Left colon (tissue), 2 donors: ENCODE measurements at regions not wholly inside any gene's neighbourhood (a gene's known extent, or its start where the extent isn't known, plus 50 kb on each side); places are given as distances from the start of the nearest gene placed in this dataset.

Experiments used
- ATAC-seq: fragments of 200-7000 bp; cut with Tn5 transposase; one replicate; pipeline ENCODE4 v1.9.1; 2020; ENCODE audit warnings: mild to moderate bottlenecking, moderate library complexity
- DNase-seq, 2 donors: peaks; one replicate each; pipeline ENCODE4 v3.0.0-alpha.2; 2020
- intact Hi-C, 2 donors: fragments of 100-400 bp; cut with DNase I in 1 of 2; cut with micrococcal nuclease in 1 of 2; formaldehyde crosslinking; loops; one replicate each; pipeline versions ENCODE4 v1.11.2 to v1.14.0; 2022; cut with DNase I, micrococcal nuclease
- donor health status: DM: no; HTN: no; CAD: no.
- donor health status: DM: yes; HTN: yes; CAD: no.

DNA sequence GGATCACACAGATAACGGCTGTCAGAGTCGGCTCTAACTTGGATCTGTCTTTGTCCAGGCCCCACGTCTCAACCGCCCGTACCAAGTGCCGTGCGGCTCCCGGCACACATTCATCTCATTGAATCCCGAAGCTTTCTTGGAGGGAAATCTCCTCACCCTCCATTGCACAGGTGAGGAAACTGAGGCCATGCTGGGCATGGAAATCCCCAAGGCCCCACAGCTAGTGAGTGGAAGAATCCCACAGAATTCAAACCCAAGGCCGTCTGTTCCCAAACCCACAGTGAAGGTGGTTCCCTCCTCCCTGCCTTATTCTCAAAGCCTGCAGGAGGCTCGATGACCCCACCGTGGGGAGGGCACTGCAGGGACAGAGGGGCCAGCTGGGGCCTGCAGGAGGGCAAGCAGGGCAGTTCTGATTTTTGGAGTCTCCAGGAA is 437.9 kb downstream of the MATN1 start:
- intact Hi-C loops: no loop called here
- no peak for ATAC-seq
- no peak for DNase-seq

DNA sequence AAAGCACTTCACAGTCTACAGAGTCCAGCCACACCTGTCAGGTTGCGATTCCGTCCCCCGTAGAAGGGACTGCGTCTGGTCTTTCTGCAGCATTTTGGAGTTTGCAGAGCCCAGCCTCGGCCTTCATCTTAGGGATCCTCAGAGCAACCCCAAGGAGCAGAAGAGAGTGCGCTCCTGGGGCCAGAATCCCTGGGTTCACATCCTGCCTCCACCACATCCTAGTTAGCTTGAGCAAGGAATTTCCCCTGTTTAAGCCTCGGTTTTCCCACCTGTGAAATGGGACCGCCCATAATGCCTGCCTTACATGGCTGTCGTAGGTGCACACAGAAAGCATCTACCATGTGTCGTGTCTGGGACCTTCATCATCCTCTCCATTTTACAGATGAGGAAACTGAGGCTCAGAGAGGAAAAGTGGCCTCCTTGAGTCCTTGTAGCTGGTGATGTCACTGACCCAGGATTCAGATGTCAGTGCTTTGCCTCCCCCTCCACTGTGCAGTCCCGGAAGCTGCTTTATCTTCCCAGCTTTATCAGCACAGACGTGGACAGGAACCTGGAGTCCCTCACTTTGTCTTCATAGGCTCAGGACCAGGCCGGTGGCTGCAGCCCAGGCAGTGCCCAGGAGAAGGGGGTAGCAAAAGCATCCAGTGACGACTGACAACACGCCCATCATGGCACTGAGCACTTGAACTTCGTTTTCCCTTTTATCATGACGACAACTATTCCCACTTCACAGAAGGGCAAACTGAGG is 438.5 kb downstream of the MATN1 start:
- no peak for ATAC-seq
- intact Hi-C loops: no loop called here
- DNase-seq: no peak

DNA sequence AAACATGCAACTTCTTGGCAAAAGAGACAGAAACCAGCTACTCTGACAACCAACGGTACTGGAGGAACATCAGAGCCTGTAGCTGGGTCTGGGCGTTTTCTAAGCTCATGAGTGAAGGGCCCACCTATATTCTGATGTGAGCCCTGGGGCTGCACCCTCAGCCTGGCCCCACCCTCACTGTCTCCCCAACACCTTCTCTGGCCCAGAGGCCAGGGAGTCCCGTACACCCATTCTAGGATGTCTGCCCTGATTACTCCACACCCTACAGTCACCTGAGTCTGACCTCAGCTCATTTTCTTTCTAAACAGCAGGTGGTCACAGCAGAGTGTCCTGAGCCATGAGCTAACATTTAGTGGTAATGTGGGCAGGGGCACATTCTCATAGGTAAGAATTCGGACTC is 439.2 kb downstream of the MATN1 start:
- DNase-seq (no peak), ATAC-seq (no peak)
- intact Hi-C loops: no loop called here

DNA sequence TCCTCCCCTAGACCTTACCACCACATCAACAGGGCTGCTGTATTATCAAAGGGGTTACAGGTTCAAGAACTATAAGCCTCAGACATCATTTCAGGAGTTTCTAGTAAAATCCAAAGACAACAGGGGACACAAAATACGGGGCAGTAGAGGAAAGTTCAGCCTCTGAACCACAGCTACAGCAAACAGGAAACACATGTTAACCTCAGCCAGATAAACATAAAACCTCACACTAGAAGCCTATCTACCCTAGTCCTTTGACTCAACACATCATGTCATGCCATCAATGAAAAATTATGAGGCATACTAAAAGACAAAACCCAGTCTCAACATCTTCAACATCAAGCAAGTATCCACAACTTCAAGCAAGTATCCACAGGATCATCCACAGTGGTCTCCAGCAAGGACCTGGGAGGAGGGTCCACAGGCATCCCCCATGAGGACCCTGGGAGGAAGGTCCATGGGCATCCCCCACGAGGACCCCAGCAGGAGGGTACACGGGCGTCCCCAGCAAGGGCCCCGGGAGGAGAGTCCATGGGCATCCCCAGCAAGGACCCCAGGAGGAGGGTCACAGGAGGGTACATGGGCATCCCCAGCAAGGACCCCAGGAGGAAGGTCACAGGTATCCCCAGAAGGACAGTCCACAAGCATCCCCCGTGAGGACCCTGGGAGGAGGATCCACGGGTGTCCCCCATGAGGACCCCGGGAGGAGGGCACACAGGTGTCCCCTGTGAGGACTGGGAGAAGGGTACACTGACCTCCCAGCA is 440.0 kb downstream of the MATN1 start:
- ATAC-seq (no peak), DNase-seq (no peak)
- intact Hi-C loops: no loop called here

DNA sequence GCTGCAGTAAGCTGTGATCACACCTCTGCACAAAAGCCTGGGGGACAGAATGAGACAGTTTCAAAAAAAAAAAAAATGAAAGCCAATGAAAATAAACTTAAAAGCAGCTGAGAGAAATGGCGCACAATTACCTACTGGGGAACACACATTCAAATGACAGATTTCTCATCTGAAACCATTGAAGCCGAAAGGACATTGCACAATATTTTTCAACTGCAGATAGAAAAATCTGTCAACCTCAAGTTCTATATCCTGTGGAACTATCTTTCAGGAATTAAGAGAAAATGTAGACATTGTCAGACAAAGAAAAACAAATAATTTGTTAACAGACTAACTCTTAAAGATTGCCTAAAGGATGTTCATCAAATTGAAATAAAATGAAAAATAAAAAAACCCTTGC is 442.8 kb downstream of the MATN1 start:
- DNase-seq (no peak), ATAC-seq (no peak)
- intact Hi-C loops: no loop called here

DNA sequence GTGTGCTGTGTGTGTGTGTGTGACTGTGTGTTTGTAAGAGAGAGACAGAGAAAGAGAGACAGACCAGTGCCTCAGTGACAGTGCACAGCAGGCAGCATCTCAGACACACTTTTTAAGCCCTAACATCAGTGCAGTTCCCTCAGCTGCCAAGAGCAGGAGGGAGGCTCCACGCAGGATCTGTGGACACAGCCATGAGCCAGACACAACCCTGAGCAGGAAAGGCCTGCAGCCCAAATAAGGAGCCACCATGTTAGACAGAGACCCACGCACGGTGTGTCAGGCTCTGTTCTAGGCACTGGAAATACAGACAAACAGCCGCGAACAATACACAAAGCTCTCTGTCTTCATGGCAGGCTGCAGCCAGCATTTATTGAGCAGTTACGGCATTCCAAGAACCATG is 445.5 kb downstream of the MATN1 start:
- intact Hi-C loops: no loop called here
- no peak for ATAC-seq
- DNase-seq: no peak

DNA sequence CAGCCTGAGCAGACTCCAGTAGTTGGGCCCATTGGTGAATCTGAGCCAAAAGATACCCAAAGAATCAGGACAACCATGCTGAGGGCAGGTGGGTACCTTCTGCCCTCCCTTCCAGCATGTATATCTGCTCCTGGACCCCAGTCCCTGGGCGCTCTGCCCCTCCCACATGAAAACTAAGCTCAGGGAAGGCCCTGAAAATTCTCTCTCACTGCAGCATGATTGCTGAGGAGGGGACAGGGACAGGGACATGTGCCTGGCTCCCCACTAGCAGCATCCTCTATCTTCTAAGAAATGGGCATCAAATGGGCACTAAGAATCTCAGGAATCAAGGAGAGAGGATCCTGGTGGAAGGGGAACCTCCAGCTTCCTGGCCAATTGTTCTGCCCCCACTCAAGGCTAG is 446.0 kb downstream of the MATN1 start:
- no peak for ATAC-seq
- intact Hi-C loops: no loop called here
- DNase-seq: no peak

DNA sequence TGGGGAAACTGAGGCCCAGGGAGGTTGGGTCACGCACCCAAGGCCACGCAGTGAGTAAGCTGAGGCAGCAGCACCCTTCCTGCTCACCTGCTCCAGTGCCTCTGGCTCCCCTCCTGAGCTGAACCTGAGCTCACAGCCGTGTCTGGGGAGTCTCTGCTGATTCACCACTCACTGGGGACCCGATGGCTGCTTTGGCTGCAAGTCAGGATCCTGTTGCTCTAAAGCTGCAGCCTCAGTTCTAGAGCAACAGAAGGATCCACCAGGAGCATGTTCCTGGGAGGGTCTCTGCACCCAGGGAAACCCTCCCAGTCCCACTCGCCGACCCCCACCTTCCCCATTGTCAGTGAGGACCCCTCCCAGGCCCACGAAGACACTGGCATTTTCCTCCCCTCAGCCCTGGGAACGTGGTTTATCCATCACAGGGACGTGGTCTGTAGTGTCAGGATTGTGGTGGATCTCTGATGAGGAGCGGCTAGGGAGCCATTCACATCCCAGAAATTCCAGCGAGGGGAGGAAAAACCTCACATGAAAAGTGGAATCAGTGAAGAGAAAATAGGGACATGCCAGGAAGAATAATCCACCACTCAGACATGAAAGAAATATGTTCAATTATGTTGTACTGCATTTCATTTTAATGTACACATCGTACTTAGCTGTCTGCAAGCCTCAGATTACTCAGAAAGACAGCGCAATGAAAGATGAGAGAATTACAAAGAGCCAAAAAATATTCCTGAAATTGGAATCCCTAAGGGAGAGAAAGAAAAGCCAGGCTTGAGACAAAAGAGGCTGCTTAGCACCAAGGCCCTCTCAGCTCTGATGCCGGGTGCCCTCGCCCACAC is 447.2 kb downstream of the MATN1 start:
- ATAC-seq: no peak
- intact Hi-C loops: no loop called here
- no peak for DNase-seq

DNA sequence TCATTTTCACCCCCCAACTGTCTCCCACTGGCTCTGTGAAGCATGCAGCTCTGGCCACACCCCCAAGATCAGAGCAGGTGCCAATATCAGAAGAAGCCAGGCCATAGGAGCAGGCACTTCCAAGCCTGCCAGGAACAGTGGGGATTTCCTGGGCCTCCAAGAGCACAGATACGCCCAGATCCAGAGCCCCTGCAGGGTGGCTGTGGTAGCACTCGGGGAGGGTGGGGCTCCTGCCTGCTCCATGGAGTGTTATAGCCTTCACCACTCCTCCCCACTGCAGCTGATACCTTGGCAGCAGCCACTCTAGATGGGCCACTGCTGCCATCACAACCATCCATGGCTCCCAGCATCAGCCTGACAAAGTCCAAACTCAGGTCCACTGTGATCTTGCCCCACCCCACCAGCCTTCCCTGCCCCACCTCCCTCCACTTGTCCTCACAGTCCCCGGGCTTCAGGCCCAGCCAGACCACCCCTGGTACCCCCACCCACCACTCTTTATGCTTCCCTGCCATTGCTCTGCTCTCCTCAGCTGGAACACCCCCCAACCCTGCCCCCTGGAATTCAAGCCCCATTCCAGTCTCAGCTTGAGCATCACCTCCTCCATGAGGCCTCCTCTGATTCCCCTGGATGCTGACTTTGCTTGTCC is 448.3 kb downstream of the MATN1 start:
- intact Hi-C loops: no loop called here
- no peak for ATAC-seq
- DNase-seq: no peak

DNA sequence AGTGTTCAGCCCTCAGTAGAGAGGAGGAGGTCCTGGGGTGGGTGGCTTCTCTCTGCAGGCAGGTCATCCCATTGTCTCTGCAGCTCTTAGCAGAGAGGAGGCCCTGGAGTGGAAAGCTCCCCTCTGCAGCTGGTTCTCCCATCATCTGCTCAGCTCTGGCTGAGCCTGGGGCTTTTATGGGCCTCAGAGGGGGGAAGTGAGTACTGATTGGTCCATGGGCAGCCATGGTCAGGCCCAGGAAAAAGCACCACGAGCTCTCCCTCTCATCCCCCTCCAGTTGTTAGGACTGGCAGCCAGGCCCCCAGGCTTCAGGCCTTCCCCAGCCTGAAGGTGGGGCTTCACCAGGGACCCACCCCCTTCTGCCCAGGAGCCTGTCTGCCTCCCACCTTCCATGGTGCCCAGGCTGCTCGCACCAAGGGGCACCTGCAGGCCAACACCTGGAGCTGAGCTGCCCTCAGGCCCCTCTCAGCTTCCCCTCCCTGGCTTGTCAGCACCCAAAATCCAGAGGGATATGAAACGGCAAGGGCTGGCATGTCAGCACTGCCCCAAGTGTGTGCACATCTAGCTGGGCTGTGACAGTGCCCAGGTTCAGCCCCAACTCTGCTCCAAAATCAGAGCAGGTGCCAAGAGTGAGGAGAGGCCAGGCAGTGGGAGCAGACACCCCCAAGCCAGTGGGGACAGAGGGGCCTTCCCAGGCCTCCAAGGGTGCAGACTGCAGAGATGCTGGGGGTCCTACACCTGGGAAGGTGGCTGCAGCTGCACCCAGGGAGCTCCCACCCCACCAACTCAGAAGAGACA is 449.0 kb downstream of the MATN1 start:
- intact Hi-C loops: no loop called here
- DNase-seq (no peak), ATAC-seq (no peak)

DNA sequence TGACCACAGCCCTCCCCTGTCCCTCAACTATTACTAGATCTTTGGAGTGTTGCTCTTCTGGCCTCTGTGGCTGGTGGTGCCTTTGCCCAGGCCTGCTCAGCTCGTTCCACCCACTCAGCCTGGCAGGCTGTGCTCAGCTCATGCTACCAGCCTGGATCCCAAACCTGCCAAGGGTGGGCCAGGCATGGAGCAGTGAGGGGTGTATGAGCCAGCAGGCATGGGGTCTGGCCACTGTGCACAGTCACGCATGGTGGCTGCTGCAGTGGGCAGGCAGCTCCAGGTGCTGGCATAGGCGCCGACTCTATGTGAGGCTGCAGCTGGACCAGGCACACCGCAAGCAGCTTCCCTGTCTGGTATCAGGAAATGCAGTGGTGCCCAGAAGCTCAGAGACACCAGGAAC is 449.9 kb downstream of the MATN1 start:
- ATAC-seq (no peak), DNase-seq (no peak)
- intact Hi-C loops: no loop called here

DNA sequence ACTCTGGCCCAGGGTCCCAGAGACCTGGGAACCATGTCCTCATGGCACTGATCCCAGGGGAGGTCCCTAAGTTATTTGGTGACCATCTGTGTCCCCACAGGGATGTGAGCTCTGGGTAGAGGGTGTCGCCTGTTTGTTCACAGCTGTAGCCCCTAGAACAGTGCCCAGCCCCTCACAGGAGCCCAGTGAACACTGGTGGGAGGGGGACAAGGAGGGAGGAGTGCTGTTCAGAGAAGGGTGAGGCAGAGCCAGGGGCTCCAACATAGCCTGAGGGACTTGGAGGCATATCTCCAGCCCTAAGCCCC is 450.4 kb downstream of the MATN1 start:
- ATAC-seq: no peak
- DNase-seq: no peak
- intact Hi-C loops: no loop called here

DNA sequence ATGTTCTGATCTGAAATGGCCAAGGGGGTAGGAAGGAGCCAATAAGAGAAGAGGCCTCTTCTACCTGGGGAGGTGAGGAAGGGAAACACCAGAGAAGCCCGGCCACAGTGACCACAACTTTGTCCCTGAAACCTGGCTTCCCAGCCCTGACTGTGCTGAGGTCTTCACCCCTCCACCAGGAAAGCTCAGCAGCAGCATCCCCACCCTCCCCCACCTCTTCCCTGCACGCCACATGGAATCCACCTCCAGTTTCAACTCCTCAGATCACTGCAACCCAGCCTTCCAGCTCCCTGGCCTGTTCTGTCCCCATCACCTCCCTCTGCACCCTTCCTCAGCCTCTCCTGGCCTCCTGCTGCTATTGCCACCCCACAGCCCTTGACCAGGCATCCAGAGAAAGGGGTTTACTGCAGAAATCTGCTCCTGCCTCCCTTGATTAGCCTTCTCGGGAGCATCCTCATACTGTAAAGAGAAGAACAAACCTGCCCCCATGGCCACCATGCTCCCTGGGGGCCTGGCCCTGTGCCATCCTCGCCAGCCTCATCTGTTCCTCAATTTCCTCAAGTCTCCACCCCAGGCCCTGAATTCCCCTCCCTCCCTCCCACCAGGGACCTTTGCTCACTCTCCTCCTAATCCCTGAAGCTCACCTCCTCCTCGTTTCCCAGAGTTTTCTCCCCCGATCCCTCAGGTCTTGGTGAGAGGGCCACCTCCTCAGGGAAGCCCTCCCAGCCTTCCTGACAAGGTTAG is 450.9 kb downstream of the MATN1 start:
- intact Hi-C loops: no loop called here
- DNase-seq: no peak
- ATAC-seq: no peak

DNA sequence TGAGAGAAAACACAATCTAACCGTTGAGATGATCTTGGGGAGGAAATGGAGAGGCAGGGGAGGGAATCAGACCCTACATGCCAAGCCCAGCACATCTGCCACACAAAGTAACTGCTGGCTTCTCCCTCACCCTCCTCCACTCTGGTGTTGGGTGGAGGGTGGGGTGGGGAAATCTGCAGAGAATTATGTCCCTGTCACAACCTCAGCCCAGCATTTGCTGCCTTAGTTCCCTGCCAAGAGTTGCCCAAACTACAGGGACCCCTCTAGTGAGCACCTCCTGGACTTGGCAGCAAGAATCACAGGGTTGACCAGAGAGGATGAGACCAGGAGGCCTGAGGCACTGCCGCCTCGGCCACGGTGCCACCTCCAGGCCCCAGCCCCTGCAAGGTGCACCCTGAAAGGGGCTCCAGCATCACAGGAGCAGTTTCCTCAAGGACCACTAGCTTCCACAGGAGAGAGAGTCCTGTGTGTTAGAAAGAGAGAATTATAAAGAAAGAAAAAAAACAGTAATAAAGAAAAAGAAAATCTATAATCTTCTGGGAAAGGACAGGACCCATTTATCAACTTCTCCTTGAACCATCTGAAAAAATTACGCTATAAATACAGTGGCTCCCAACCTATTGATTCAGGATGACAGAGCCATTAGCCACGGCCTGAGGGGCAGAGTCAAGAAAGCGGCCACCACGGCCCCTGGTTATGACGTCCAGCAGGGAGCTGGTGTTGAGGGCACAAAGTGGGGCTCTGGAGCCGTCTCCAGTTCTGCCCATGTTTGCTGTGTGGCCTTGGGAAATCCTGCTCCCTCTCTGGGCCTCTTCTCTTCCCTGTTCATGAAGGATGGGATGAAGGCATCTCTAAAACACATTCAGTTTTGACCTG is 451.7 kb downstream of the MATN1 start:
- ATAC-seq (no peak), DNase-seq (no peak)
- intact Hi-C loops: no loop called here

DNA sequence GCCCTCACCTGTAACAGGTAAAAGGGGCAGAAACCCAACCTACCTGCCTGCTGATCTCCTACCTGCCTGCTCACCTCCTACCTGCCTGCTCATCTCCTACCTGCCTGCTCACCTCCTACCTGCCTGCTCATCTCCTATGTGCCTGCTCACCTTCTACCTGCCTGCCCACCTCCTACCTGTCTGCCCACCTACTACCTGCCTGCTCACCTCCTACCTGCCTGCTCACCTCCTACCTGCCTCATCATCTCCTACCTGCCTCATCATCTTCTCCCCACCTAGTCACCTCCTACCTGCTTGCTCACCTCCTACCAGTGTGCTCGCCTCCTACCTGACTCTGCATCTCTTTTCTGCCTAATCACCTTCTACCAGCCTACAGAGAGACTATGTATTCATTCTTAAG is 452.9 kb downstream of the MATN1 start:
- no peak for DNase-seq
- intact Hi-C loops: no loop called here
- no peak for ATAC-seq

DNA sequence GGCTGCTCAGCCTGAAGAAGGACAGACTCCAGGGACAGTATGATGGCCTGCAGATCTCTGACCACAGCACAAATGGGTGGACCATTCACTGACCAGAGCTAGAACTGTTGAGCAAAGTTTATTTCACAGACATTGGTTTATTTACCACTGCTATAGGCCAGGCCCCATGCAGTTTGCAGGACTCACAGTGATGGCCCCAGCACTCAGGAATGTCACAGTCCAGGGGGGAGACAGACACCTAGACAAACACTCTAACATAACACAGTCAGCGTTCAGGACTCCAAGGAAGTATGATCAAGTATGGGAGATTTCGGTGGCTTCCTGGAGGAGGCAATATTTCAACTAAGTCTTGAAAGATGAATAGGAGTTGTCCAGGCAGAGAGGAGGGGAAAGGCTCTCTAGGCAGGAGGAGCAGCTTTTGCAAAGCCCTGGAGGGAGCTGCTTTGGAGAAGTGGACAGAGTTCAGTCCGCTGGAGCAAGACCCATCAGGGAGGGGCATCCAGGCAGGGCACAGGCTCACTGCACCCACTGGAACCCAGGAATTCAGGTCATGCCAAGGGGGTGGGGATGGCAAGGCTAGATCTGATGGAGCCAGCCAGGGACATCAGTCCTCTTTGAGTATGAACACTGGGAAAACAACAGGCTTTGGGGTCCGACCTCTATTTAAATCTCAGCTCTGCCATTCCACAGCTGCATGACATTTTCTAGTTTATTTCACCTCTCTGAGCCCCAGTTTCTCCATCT is 454.3 kb downstream of the MATN1 start:
- intact Hi-C loops: no loop called here
- ATAC-seq: no peak
- no peak for DNase-seq

DNA sequence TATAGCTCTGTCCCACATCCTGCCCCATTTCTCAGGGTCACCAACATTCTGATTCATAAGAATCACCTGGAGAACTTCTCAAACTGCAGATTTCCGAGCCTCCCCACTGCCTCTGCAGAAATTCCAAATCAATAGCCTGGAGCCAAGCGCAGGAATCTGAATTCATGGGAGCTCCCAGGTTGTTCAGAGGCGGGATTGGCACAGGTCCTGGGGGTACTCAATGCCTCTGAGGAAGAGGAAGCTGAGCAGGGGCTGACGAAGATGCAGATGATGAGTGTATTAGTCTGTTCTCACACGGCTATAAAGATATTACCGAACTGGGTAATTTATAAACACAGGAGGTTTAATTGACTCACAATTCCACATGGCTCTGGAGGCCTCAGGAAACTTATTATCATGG is 455.5 kb downstream of the MATN1 start:
- intact Hi-C loops: no loop called here
- DNase-seq (no peak), ATAC-seq (no peak)
